Vagina (tissue), 2 donors: ENCODE measurements at regions not wholly inside any gene's neighbourhood (a gene's known extent, or its start where the extent isn't known, plus 50 kb on each side); places are given as distances from the start of the nearest gene placed in this dataset.

ENCODE experiments used
- POLR2A ChIP-seq, 2 donors: fragments of 450-650 bp; IDR thresholded peaks; one replicate each; pipeline ENCODE4 v1.6.1; 2017; ENCODE audit warnings: antibody characterized with exemption in 2 of 2, mild to moderate bottlenecking in 2 of 2, moderate library complexity in 2 of 2
- TF ChIP-seq, protein P1 (sequence below), 3 experiments: fragments of 450-650 bp in 2 of 3; fragments of 200-600 bp in 1 of 3; sonication (generic) in 1 of 3; IDR thresholded peaks; one replicate each; pipeline ENCODE4 v1.5.1; 2017 to 2019; ENCODE audit warnings: antibody characterized with exemption in 3 of 3, mild to moderate bottlenecking in 2 of 3, moderate library complexity in 2 of 3

DNA sequence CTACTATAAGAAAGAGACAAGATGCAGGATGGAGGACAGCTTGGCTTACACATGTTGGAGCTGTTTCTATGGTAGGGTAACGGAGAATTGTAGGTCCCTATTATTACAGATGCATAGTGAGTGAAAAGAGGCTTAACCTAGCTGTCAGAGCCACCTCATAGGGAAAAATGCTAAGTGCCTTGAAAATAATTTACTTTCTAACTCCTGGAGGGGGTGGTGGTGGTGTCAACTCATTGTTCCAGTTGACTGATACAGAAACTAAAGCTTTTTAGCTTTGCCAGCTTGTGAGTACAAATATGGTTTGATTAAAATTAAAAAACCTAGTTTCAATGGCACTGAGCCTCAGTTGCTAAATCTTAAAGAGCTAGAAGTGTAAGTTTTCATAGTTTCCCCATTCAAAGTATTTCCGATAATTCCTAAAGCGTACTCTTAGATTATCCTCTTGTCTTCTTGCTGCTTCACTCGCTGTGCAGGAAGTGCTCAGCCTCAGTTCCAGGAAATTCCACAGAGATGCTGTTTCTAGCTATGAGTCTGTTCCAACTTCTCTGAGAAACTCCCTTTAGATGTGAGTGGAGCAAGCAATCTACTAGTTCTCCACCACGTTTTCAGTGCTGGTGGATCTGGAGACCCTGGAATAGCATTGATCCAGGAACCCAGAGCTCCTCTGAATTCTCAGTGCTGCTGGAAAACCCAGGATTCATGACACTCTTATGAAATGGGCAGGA lies 265.2 kb downstream of the DMAC1 start:
- no peak for TF ChIP-seq POLR2A (IDR thresholded peaks at IDR 0.05)
- TF ChIP-seq, protein P1, sequence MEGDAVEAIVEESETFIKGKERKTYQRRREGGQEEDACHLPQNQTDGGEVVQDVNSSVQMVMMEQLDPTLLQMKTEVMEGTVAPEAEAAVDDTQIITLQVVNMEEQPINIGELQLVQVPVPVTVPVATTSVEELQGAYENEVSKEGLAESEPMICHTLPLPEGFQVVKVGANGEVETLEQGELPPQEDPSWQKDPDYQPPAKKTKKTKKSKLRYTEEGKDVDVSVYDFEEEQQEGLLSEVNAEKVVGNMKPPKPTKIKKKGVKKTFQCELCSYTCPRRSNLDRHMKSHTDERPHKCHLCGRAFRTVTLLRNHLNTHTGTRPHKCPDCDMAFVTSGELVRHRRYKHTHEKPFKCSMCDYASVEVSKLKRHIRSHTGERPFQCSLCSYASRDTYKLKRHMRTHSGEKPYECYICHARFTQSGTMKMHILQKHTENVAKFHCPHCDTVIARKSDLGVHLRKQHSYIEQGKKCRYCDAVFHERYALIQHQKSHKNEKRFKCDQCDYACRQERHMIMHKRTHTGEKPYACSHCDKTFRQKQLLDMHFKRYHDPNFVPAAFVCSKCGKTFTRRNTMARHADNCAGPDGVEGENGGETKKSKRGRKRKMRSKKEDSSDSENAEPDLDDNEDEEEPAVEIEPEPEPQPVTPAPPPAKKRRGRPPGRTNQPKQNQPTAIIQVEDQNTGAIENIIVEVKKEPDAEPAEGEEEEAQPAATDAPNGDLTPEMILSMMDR (IDR thresholded peaks at IDR 0.05): no peak
